HG03575 (cell line): ENCODE measurements at regions not wholly inside any gene's neighbourhood (a gene's known extent, or its start where the extent isn't known, plus 50 kb on each side); places are given as distances from the start of the nearest gene placed in this dataset.

Experiments
- ATAC-seq: cut with Tn5 transposase; IDR thresholded peaks from one replicate; pipeline ENCODE4 v1.9.1; 2021; ENCODE audit not compliant: unreplicated experiment, insufficient number of reproducible peaks, low FRiP score; ENCODE audit errors: extremely low read depth

DNA sequence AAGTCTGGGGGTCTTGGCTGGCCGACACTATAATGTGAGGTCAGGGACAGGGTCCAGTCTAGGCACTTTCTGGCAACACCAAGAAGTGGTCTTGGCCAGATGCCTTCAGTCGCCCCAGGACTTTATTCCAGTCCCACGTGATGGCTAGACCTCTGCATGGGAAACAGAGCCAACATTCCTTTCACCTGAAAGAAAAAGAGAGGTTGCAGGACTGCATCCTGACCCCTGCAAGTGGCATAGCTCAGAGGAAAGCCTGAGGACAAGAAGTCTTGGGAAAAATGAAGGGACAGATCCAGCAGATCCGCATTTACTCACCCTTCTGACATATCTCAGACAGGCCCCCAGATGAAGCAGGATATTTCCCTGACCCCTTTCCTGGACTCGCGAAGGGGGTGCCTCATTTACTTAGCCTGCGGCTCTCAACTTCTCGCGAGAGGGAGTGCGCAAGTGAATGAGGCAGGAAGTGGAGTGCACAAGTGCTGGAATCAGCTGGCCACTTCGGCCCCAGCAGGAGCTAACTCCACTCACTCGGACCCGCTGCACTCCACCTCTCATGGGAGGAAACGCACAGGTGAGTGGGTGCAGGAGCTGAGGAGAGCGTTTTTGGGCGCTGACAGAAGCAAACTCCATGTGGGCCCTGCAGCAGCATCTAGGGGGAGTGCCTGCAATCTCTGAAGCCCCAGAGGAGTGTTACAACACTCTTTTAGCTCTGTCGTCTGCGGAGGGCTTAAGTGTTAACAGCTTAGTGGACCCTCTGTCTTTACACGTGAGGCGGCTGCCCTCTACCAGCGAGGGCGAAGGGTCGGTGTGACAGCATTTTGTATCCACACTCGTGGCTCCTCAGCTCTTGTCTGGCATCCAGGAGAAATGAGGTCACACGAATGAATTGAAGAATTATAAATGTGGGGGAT, 916.2 kb upstream of the GHITM start:
- ATAC-seq: no peak

DNA sequence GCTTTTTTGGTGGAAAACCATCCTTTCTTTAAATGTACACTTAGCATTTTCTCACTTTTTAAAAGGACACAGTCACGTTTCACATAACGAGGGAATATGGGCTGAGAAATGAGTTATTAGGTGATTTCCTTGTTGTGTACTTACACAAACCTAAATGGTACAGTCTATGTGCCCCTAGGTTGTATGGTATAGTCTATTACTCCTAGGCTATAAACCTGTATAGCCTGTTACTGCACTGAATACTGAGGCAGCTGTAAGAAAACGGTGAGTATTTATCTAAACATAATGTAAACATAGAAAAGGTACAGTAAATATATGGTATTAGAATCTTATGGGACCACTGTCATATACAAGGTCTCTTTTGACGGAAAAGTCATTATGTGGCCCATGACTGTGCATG, 913.5 kb upstream of the GHITM start:
- no peak for ATAC-seq

DNA sequence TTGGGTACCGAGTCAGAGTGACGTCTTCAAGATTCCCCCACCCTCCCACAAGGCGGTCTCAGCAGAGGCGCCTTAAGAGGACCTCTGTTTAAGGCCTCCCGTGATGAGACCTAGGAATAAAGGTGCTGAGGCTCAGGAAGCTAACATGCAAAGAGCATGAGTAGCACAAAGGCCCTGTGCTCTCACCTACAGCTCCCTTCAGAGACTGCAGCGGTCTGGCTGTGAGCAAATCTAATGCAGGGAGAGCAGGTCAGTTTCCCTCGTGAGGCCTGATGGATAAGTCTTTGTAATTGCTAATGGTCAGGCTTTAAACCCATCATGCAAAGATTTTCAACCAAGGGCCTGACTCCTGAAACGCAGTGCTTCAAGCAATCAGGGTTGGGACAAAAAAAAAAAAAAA, 909.3 kb upstream of the GHITM start:
- ATAC-seq: no peak

DNA sequence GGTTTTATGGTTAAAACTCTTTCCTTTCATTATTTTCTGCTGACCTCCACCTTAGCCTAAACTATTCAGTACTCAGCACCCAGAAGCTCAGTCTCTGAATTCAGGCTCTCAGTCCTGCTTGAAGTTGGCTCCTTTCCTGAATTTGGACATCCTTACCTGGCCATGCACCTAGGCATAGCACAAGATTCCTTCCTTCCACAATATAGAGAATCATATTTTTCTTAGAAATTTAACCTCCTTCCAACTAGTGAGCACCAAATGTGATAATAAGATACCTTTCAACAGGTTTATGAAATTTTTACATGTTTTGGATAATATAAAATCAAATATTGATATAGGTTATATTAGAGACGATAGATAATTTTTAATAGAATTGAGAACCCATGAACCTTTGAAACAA, 905.6 kb upstream of the GHITM start:
- no peak for ATAC-seq

DNA sequence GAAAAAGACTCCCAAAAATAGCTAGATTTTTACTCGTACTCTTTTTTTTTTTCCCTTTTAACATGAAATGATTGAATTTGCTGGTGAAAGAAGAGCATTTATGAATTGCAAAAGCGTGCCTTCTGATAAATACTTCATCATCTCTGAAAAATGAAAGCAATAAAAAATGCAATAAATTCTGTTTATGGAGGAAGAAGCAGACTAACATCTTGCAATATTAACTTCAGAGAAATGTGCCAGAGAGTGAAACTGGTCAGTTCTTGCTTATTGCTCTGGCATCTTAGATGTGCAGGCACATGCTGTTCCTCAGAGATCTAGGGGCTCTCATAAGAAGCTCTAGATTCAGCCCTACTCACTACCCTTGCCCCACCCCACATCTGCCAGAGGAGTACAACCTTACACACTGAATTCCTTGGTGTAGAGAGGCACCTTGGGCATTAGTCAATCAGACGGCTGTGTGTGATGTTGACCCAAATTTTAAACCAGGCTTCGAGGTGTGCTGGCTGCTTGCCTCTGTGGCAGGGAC, 891.1 kb upstream of the GHITM start:
- no peak for ATAC-seq

DNA sequence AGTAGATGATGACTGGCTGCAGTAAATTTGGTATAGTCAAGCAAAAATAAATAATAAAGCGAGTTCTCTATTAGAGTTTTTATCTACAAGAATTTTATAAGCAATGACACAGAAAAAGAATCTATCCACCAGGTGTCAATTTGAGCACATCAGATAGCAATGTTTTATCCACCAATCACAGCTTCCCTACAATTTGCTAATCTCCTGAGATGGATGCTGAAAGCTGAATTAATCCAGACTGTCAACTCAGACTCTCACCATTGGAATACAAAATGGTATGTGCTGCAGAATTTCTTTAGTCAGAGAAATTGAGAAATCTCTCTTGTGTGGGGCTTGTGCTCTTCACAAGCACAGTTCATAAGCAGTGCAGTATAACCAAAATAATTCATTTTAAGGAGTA, 888.9 kb upstream of the GHITM start:
- no peak for ATAC-seq

DNA sequence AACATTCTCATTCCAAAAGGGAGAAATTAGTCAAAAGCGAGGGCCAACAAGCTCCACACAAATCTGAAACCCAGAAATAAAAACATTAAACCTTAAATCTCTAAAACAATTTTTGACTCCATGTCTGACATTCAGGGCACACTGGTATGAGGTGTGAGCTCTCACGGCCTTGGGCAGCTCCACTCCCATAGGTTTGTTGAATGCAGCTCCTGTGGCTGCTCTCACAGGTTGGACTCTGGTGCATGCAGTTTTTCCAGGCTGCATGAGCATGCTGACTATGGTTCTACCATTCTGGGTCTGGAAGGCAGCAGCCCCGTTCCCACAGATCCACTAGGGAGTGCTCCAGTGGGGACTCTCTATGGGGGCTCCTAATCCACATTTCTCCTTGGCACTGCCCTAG, 887.1 kb upstream of the GHITM start:
- ATAC-seq: no peak

DNA sequence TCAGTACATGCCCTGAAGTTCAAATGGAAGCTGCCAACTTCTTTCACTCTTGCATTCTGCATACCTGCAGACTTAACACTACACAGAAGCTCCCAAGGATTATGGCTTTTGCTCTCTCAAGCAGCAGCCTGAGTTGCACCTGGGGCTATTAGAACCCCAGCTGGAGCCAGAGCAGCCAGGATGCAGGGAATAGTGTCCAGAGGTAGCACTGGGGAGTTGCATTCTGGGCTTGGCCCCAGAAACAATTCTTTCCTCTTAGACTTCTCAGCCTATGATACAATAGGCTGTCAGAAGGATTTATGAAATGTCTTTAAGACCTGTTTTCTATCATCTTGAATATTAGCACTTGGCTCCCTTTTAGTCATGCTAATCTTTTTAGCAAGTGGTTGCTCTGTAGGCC, 886.7 kb upstream of the GHITM start:
- no peak for ATAC-seq

DNA sequence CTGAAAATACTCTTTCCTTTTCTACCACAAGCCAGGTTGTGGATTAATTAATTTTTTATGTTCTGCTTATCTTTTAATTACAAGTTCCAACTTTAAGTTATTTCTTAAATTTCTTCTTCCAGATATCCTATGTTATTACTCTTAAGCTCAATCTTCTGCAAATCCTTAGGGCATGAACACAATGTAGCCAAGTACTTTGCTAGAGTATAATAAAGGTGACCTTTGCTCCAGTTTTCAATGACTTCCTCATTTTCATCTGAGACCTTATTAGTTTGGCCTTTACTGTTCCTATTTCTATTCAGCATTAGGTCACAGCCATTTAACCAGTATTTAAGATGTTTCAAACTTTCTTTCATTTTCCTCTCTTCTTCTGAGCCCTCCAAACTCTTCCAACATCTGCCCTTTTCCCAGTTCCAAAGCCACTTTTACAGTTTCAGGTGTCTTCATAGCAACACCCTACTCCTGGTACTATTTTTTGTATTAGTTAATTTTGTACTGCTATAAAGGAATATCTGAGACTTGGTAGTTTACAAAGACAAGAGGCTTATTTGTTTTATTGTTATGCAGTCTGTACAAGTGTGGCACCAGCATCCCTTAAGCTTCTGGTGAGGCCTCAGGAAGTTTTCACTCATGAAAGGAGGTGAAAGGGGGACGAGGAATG, 886.2 kb upstream of the GHITM start:
- ATAC-seq: no peak

DNA sequence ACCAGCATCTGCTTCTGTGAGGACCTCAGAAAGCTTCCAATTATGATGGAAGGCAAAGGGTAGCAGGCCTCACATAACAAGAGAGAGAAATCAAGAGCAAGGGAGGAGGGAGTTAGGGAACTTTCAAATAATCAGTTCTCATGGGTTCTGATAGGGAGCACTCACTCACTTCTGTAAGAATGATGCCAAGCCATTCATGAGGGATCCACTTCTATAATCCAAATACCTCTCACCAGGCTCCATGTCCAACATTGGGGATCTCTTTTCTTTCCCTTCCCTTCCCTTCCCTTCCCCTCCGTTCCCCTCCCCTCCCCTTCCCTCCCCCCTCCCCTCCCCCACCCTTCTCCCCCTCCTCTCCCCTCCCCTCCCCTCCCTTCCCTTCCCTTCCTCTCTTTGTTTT, 884.6 kb upstream of the GHITM start:
- ATAC-seq: no peak

DNA sequence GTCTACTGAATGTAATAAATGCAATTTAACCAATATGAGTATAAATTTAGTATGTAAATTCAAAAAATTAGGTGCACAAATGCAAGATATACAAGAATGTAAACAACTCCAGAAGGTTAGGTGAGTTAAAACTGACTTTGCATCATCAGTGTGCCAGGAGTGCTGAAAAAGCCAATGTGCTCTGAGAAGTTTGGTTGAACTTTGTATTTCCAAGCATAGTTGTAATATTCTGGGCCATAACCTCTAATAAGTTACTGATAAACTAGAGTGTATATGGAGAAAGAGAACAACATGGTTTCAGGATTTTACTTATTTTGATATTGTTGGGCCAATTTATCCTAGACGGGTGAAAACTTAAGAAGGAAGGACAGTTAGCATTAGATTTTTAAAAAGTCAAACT, 876.9 kb upstream of the GHITM start:
- ATAC-seq: no peak

DNA sequence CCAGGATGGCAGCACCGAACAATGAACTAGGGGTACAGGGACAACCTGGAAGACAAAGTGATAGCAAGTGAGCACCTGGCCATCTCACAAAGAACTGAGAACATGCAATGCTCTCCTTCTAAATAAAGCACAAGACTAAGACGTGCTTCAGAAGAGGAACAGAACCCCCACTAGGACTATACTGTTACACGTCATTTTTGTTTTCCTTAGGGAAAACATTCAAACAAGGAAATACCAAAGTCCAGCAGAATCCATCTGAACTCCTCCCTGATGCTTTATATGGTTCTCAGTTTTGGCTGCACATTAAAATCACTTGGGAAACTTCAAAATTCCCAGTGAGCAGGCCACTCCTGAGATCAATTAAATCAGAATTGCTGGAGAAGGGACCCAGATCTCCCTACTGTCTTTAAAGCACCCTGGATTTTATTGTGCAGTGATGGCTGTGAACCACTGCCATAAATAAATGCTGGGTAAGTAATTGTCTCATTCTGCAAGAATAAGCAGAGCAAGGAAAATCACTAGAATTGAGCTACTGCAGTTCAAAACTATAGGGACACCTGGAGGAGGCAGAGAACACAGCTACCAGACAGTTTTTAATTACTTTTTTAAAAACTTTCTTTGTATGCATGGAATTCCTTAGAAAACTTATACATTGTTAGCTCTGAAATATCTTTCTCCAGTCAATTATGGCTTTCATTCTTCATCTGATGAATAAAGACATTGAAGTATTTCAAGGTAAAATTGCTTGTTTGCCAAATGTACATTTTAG, 866.5 kb upstream of the GHITM start:
- no peak for ATAC-seq

DNA sequence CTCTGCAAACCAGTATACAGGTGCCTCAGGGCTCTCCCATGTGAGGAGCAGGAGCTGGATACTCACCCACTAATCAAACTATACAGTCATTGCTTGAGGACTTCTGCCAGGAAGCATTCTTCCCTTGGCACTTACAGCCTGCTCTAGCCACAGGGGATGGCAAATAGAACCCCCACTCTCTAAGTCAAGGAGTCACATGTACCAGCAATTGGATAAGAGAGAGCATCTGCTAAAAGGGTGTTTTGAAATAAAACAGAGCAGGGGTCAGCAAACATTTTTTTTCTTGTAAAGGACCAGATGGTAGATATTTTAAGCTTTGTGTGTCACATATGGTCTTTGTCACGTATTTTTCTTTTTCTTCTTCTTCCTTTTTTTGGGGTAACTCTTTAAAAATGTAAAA, 865.2 kb upstream of the GHITM start:
- no peak for ATAC-seq

DNA sequence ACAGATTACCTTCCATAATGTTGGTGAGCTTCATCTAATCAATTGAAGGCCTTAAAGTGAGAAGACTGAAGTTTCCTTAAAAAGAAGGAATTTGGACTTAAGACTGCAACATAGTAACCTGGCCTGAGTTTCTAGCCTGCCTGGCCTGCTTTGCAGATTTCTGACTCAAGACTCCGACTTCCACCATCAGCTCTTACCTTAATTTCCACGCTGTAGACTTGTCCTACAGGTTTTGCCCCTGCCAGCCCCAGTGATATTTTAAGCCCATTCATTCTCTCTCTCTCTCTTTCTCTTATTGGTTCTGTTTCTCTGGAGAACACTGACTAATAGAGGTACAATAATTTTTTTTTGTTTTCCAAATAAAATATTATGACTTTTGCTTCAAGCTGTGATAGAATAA, 862.3 kb upstream of the GHITM start:
- ATAC-seq: no peak

DNA sequence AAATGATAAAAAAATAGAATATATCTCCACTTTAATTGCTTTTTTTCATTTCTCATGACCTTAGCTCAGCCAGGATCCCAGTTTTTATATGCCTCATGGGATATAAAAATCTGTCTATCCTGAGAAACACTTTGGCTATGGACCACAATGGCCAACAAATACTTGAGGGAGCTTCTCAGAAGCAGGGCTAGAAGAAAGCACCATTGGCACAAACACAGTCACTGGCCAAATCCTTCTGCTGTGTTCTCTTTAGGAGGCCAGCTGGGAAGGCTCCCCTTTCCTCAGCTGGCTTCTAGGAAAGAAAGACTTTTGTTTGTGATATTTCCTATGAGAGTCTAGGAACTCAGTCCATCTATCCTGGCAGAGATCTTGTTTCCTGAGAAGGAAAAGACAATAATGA, 856.2 kb upstream of the GHITM start:
- ATAC-seq: no peak

DNA sequence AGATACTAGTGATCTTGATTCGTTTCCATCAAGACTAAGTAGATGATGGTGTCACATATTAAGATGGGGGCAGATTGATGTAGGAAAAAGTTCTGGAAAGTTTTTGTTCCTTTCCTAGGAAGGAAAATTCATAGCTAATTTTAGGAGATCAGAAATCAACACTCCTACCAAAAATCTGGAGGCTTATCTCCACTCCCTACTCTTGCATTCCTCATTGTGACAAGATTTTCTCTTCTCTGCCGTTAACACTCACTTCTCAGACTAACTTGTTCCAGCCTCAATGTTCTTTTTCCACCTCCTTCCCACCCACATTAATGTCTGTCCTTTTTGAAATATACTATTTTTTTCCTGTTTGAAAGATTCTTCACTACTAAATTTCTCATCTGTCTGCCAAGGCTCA, 851.9 kb upstream of the GHITM start:
- ATAC-seq: no peak

DNA sequence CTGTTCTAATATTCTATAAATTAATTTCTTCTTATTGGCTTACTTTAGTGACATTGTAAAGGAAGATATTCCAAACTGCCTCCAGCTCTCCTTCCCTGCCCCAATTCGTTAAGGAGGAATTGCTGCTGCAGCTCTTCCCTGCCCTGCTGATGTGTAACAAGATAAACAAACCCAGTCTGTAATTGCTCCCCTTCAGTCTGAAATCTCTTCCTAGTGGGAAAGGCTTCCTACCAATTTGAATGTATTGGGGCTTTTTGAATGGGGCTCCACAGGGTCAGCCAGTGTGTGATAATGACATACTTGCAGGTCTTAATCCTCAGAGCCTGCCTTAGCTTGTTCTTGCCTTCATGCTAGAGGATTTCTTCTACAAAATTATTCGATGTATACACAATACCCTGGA, 849.9 kb upstream of the GHITM start:
- ATAC-seq: no peak

DNA sequence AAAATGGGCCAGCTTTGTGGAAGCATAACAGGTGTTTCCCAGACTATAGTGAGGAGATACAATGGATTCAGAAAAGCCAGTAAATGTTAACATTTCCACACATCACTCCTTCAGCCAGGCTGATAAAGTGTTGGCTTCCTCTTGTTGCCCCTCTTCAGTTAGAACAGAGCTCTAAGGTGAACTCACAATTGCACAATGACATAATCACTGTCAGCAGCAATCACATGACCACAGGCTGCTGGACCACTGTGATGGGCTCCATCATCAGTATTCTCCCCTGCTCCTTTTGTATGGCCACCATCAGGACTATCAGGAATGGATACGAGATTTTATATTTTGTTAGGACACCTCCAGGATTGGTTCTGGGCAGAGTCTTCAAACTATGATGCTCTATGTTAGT, 849.4 kb upstream of the GHITM start:
- no peak for ATAC-seq

DNA sequence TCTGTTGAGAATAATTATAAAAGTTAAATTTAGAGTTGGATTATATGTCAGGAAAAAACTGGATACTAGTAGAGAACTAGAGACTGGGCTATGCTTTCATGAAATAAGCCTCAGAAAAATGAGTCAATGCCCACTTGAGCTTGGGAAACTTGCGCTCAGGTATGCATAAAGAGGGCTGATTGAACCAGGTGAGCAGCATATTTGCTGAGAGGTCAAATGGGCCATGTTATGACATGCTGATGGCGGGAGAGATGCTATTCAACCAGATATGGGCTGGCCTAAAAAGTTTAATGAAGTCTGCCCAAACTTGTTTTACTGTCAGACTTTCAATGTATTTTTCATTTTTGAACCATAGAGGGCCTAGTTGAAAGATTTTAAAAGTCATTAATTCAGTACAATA, 837.6 kb upstream of the GHITM start:
- ATAC-seq: no peak

DNA sequence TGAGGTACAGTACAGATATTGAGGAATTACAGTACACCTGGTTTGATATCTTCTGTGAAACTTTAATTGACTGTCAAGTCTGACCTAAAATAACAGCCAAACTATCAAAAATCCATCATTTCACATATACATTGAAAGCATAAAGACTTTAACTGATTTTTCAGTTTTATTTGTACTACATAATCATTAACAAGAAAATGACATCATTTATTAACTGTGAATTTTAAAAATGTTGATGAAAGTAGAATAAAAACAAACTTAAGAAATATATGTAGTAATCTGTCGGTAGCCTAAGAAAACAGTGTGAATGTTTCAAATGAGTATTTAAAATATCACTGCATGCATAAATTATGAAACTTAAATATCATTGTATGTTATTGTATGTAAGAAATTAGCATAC, 836.7 kb upstream of the GHITM start:
- no peak for ATAC-seq
